22Rv1 (cell line): ENCODE measurements at regions not wholly inside any gene's neighbourhood (a gene's known extent, or its start where the extent isn't known, plus 50 kb on each side); places are given as distances from the start of the nearest gene placed in this dataset.

ENCODE experiments used
- CTCF ChIP-seq: fragments of 450-650 bp; IDR thresholded peaks from 2 replicates; pipeline ENCODE4 v1.5.1; 2017; ENCODE audit warnings: mild to moderate bottlenecking
- ZFX ChIP-seq: fragments of 450-650 bp; IDR thresholded peaks from 2 replicates; pipeline ENCODE4 v1.6.1; 2017; ENCODE audit warnings: antibody characterized with exemption, borderline replicate concordance

GRCh38 chr6:54060286-54060685 is 51.0 kb upstream of the MLIP start:
- TF ChIP-seq ZFX (no peak), CTCF (no peak)
